Activated naive CD8-positive, alpha-beta T cell treated with anti-CD3 and anti-CD28 coated beads, Interleukin-2, amount 50 U/mL, for 16 hours (primary cell): ENCODE measurements at regions not wholly inside any gene's neighbourhood (a gene's known extent, or its start where the extent isn't known, plus 50 kb on each side); places are given as distances from the start of the nearest gene placed in this dataset.

Experiments
- DNase-seq: peaks from one replicate; pipeline ENCODE4 v3.0.0-alpha.2; 2020; ENCODE audit warnings: low read depth, low spot score

- DNase-seq: no peak
Measured at GRCh38 chr6:9942131-9942530, 472.7 kb downstream of the TFAP2A start.

- DNase-seq: no peak
Measured at GRCh38 chr6:9938801-9939200, 476.1 kb downstream of the TFAP2A start.

- DNase-seq: no peak
Measured at GRCh38 chr6:9937031-9937763, 477.7 kb downstream of the TFAP2A start.

GRCh38 chr6:9936551-9936950, 478.3 kb downstream of the TFAP2A start:
- no peak for DNase-seq

- no peak for DNase-seq
Measured at GRCh38 chr6:9933677-9934076, 481.2 kb downstream of the TFAP2A start.

GRCh38 chr6:9927275-9927674, 487.6 kb downstream of the TFAP2A start:
- no peak for DNase-seq

GRCh38 chr6:9924971-9925370, 489.9 kb downstream of the TFAP2A start:
- DNase-seq: no peak

- DNase-seq: no peak
Measured at GRCh38 chr6:9921366-9921765, 493.5 kb downstream of the TFAP2A start.

GRCh38 chr6:9914951-9915350, 499.9 kb downstream of the TFAP2A start:
- no peak for DNase-seq

- DNase-seq: no peak
Measured at GRCh38 chr6:9901376-9901775, 513.5 kb downstream of the TFAP2A start.

GRCh38 chr6:9896806-9897205, 518.1 kb downstream of the TFAP2A start:
- no peak for DNase-seq

- DNase-seq: no peak
Measured at GRCh38 chr6:9890893-9891292, 524.0 kb downstream of the TFAP2A start.

GRCh38 chr6:9890469-9890868, 524.4 kb downstream of the TFAP2A start:
- DNase-seq: no peak

- no peak for DNase-seq
Measured at GRCh38 chr6:9878535-9878934, 536.3 kb downstream of the TFAP2A start.

- DNase-seq: no peak
Measured at GRCh38 chr6:9875605-9876353, 539.1 kb downstream of the TFAP2A start.

- DNase-seq: no peak
Measured at GRCh38 chr6:9862603-9863167, 552.2 kb downstream of the TFAP2A start.

GRCh38 chr6:9851541-9852380, 563.1 kb downstream of the TFAP2A start:
- no peak for DNase-seq

GRCh38 chr6:9851006-9851405, 563.9 kb downstream of the TFAP2A start:
- no peak for DNase-seq

- DNase-seq: no peak
Measured at GRCh38 chr6:9848094-9848493, 566.8 kb downstream of the TFAP2A start.

- DNase-seq: no peak
Measured at GRCh38 chr6:9841886-9842725, 572.8 kb downstream of the TFAP2A start.

- DNase-seq: no peak
Measured at GRCh38 chr6:9834233-9834632, 580.6 kb downstream of the TFAP2A start.
